MM.1S (cell line): ENCODE measurements at regions not wholly inside any gene's neighbourhood (a gene's known extent, or its start where the extent isn't known, plus 50 kb on each side); places are given as distances from the start of the nearest gene placed in this dataset.

Experiments used
- EZH2 ChIP-seq: fragments of 300-600 bp; sonication (generic); optimal IDR thresholded peaks from 2 replicates; pipeline ENCODE3; 2017; ENCODE audit warnings: low read depth, mild to moderate bottlenecking, antibody characterized with exemption, low read length, mixed read lengths
- TF ChIP-seq, protein P1 (sequence below): fragments of 300-600 bp; sonication (generic); IDR thresholded peaks from 2 replicates; pipeline ENCODE4 v1.5.1; 2016; ENCODE audit warnings: antibody characterized with exemption, low read length, mixed read lengths

DNA sequence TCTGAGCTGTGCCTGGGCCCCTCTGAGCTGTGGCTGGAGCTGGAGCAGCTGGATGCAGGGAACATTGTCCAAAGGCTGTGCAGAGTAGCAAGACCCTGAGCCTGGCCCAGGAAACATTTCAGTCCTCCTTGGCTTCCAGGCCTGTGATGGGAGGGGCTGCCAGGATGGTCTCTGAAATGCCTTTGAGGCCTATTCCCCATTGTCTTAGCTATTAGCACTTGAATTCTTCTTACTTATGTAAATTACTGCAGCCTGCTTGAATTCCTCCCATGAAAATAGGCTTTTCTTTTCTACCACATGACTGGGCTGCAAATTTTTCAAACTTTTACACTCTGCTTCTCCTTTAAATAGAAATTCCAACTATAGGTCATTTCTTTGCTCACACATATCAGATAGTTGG, 349.8 kb upstream of the KLHL4 start:
- TF ChIP-seq, protein P1, sequence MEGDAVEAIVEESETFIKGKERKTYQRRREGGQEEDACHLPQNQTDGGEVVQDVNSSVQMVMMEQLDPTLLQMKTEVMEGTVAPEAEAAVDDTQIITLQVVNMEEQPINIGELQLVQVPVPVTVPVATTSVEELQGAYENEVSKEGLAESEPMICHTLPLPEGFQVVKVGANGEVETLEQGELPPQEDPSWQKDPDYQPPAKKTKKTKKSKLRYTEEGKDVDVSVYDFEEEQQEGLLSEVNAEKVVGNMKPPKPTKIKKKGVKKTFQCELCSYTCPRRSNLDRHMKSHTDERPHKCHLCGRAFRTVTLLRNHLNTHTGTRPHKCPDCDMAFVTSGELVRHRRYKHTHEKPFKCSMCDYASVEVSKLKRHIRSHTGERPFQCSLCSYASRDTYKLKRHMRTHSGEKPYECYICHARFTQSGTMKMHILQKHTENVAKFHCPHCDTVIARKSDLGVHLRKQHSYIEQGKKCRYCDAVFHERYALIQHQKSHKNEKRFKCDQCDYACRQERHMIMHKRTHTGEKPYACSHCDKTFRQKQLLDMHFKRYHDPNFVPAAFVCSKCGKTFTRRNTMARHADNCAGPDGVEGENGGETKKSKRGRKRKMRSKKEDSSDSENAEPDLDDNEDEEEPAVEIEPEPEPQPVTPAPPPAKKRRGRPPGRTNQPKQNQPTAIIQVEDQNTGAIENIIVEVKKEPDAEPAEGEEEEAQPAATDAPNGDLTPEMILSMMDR, result no peak
- TF ChIP-seq EZH2, result no peak
